Activated CD4-positive, alpha-beta memory T cell treated with anti-CD3 and anti-CD28 coated beads, Interleukin-2, amount 10 ng/mL, durations not matched to agents 7 days and 5 days (primary cell): ENCODE measurements at regions not wholly inside any gene's neighbourhood (a gene's known extent, or its start where the extent isn't known, plus 50 kb on each side); places are given as distances from the start of the nearest gene placed in this dataset.

Experiments used
- CTCF ChIA-PET: fragments of 350-600 bp; sonication (Branson Sonifier 250); formaldehyde crosslinking; loops from one replicate; lab custom pipeline; 2021; ENCODE audit warnings: antibody characterized with exemption, inconsistent platforms; lab: Charles Lee
- POLR2A ChIA-PET: fragments of 350-600 bp; sonication (Branson Sonifier 250); formaldehyde crosslinking; loops from one replicate; lab custom pipeline; 2021; ENCODE audit warnings: antibody characterized with exemption; lab: Charles Lee
- DNase-seq: peaks from one replicate; pipeline ENCODE4 v3.0.0-alpha.2; 2020
- H3K27ac Mint-ChIP-seq: one replicate; pipeline ENCODE4 v1.8.0; 2021; ENCODE audit warnings: mild to moderate bottlenecking, mixed read lengths
- H3K27me3 Mint-ChIP-seq: one replicate; pipeline ENCODE4 v1.8.0; 2021; ENCODE audit warnings: mixed read lengths
- H3K36me3 Mint-ChIP-seq: one replicate; pipeline ENCODE4 v1.8.0; 2021; ENCODE audit warnings: low read depth, mixed read lengths
- H3K4me1 Mint-ChIP-seq: one replicate; pipeline ENCODE4 v1.8.0; 2021; ENCODE audit warnings: mixed read lengths
- H3K4me3 Mint-ChIP-seq: one replicate; pipeline ENCODE4 v1.8.0; 2021; ENCODE audit warnings: mild to moderate bottlenecking, mixed read lengths
- H3K9me3 Mint-ChIP-seq: one replicate; pipeline ENCODE4 v1.8.0; 2021; ENCODE audit warnings: mixed read lengths

- Mint-ChIP-seq H3K9me3 (peaks cover 3% of the 10 kb centered on the region), H3K27ac (no peak overlapping the region), H3K27me3 (no peaks in the 10 kb centered on the region), H3K36me3 (no peaks in the 10 kb centered on the region), H3K4me3 (no peak overlapping the region), H3K4me1 (no peaks in the 10 kb centered on the region)
- ChIA-PET POLR2A (no interaction called here), CTCF (interaction anchor here (0.6 kb wide), 1 partner anchor 1837 kb away, joined by 4 read pairs; no protein-coding TSS in a partner anchor)
- no peak for DNase-seq
These were observed 541.6 kb downstream of the SUCLA2 start for GRCh38 chr13:47459512-47459911.

- Mint-ChIP-seq H3K27ac (no peak overlapping the region), H3K4me3 (no peak overlapping the region), H3K36me3 (no peaks in the 10 kb centered on the region), H3K9me3 (no peaks in the 10 kb centered on the region), H3K27me3 (no peaks in the 10 kb centered on the region), H3K4me1 (no peaks in the 10 kb centered on the region)
- ChIA-PET POLR2A (no interaction called here), CTCF (no interaction called here)
- DNase-seq: no peak
These were observed 543.4 kb downstream of the SUCLA2 start for GRCh38 chr13:47457626-47458025.

- H3K27ac Mint-ChIP-seq: no peak overlapping the region
- H3K4me1 Mint-ChIP-seq: no peaks in the 10 kb centered on the region
- ChIA-PET CTCF (no interaction called here), POLR2A (no interaction called here)
- H3K36me3 Mint-ChIP-seq: no peaks in the 10 kb centered on the region
- H3K9me3 Mint-ChIP-seq: no peaks in the 10 kb centered on the region
- H3K4me3 Mint-ChIP-seq: no peak overlapping the region
- no peak for DNase-seq
- H3K27me3 Mint-ChIP-seq: no peaks in the 10 kb centered on the region
These were observed 545.4 kb downstream of the SUCLA2 start for GRCh38 chr13:47455626-47456025.

GRCh38 chr13:47454986-47455385 is 546.1 kb downstream of the SUCLA2 start:
- Mint-ChIP-seq H3K36me3 (no peaks in the 10 kb centered on the region), H3K4me3 (no peak overlapping the region), H3K27ac (no peak overlapping the region), H3K4me1 (no peaks in the 10 kb centered on the region), H3K27me3 (no peaks in the 10 kb centered on the region), H3K9me3 (no peaks in the 10 kb centered on the region)
- POLR2A ChIA-PET: no interaction called here
- DNase-seq: no peak
- CTCF ChIA-PET: no interaction called here

- no peaks in the 10 kb centered on the region for H3K27me3 Mint-ChIP-seq
- H3K9me3 Mint-ChIP-seq: no peaks in the 10 kb centered on the region
- H3K4me3 Mint-ChIP-seq: no peak overlapping the region
- no peak for DNase-seq
- POLR2A ChIA-PET: no interaction called here
- no peak overlapping the region for H3K27ac Mint-ChIP-seq
- H3K36me3 Mint-ChIP-seq: no peaks in the 10 kb centered on the region
- CTCF ChIA-PET: no interaction called here
- H3K4me1 Mint-ChIP-seq: no peaks in the 10 kb centered on the region
These were observed 540.6 kb upstream of the HTR2A start for GRCh38 chr13:47437406-47437805.

- H3K36me3 Mint-ChIP-seq: no peaks in the 10 kb centered on the region
- POLR2A ChIA-PET: no interaction called here
- H3K27me3 Mint-ChIP-seq: no peaks in the 10 kb centered on the region
- peaks cover 3% of the 10 kb centered on the region for H3K9me3 Mint-ChIP-seq
- H3K4me1 Mint-ChIP-seq: no peaks in the 10 kb centered on the region
- H3K4me3 Mint-ChIP-seq: no peak overlapping the region
- no peak overlapping the region for H3K27ac Mint-ChIP-seq
- CTCF ChIA-PET: no interaction called here
- DNase-seq: no peak
These were observed 536.7 kb upstream of the HTR2A start for GRCh38 chr13:47433461-47434005.

- Mint-ChIP-seq H3K4me3 (no peak overlapping the region), H3K9me3 (peaks cover 4% of the 10 kb centered on the region), H3K27ac (no peak overlapping the region), H3K27me3 (no peaks in the 10 kb centered on the region), H3K36me3 (no peaks in the 10 kb centered on the region), H3K4me1 (no peaks in the 10 kb centered on the region)
- no peak for DNase-seq
- CTCF ChIA-PET: no interaction called here
- POLR2A ChIA-PET: no interaction called here
These were observed 529.4 kb upstream of the HTR2A start for GRCh38 chr13:47426126-47426849.

- no peaks in the 10 kb centered on the region for H3K36me3 Mint-ChIP-seq
These were observed 524.7 kb upstream of the HTR2A start for GRCh38 chr13:47421525-47421924.

GRCh38 chr13:47420568-47420967 is 523.7 kb upstream of the HTR2A start:
- H3K36me3 Mint-ChIP-seq: no peaks in the 10 kb centered on the region
- no peak overlapping the region for H3K4me3 Mint-ChIP-seq
- H3K4me1 Mint-ChIP-seq: no peaks in the 10 kb centered on the region
- no peaks in the 10 kb centered on the region for H3K27me3 Mint-ChIP-seq
- DNase-seq: no peak
- H3K9me3 Mint-ChIP-seq: peaks cover 4% of the 10 kb centered on the region
- ChIA-PET POLR2A (no interaction called here), CTCF (no interaction called here)
- no peak overlapping the region for H3K27ac Mint-ChIP-seq

More at GRCh38 chr13:47421525-47421924, 524.7 kb upstream of the HTR2A start:
- no peaks in the 10 kb centered on the region for H3K27me3 Mint-ChIP-seq
- POLR2A ChIA-PET: no interaction called here
- H3K4me1 Mint-ChIP-seq: no peaks in the 10 kb centered on the region
- no peak overlapping the region for H3K27ac Mint-ChIP-seq
- peaks cover 4% of the 10 kb centered on the region for H3K9me3 Mint-ChIP-seq
- no peak overlapping the region for H3K4me3 Mint-ChIP-seq
- CTCF ChIA-PET: no interaction called here
- DNase-seq: no peak

GRCh38 chr13:47420020-47420419 is 523.2 kb upstream of the HTR2A start:
- ChIA-PET CTCF (no interaction called here), POLR2A (no interaction called here)
- no peak for DNase-seq
- Mint-ChIP-seq H3K9me3 (peaks cover 4% of the 10 kb centered on the region), H3K4me1 (no peaks in the 10 kb centered on the region), H3K4me3 (no peak overlapping the region), H3K27ac (no peak overlapping the region), H3K36me3 (no peaks in the 10 kb centered on the region), H3K27me3 (no peaks in the 10 kb centered on the region)

GRCh38 chr13:47418206-47418920 is 521.5 kb upstream of the HTR2A start:
- H3K27me3 Mint-ChIP-seq: no peaks in the 10 kb centered on the region
- H3K27ac Mint-ChIP-seq: no peak overlapping the region
- H3K9me3 Mint-ChIP-seq: peaks cover 4% of the 10 kb centered on the region
- POLR2A ChIA-PET: no interaction called here
- no peaks in the 10 kb centered on the region for H3K36me3 Mint-ChIP-seq
- no peak overlapping the region for H3K4me3 Mint-ChIP-seq
- no peaks in the 10 kb centered on the region for H3K4me1 Mint-ChIP-seq
- CTCF ChIA-PET: no interaction called here
- DNase-seq: no peak

- no peaks in the 10 kb centered on the region for H3K4me1 Mint-ChIP-seq
- no peak overlapping the region for H3K27ac Mint-ChIP-seq
- H3K27me3 Mint-ChIP-seq: no peaks in the 10 kb centered on the region
- H3K4me3 Mint-ChIP-seq: no peak overlapping the region
- peaks cover 4% of the 10 kb centered on the region for H3K9me3 Mint-ChIP-seq
- H3K36me3 Mint-ChIP-seq: no peaks in the 10 kb centered on the region
- CTCF ChIA-PET: no interaction called here
- POLR2A ChIA-PET: no interaction called here
- DNase-seq: no peak
These were observed 520.6 kb upstream of the HTR2A start for GRCh38 chr13:47417485-47417884.

GRCh38 chr13:47415048-47415447 is 518.2 kb upstream of the HTR2A start:
- H3K4me1 Mint-ChIP-seq: no peaks in the 10 kb centered on the region
- POLR2A ChIA-PET: no interaction called here

More at GRCh38 chr13:47415048-47415447, 518.2 kb upstream of the HTR2A start:
- DNase-seq: no peak
- no peaks in the 10 kb centered on the region for H3K9me3 Mint-ChIP-seq
- no peaks in the 10 kb centered on the region for H3K27me3 Mint-ChIP-seq
- no peak overlapping the region for H3K27ac Mint-ChIP-seq
- CTCF ChIA-PET: no interaction called here
- no peak overlapping the region for H3K4me3 Mint-ChIP-seq
- H3K36me3 Mint-ChIP-seq: no peaks in the 10 kb centered on the region
